HG03565 (cell line): ENCODE measurements at regions not wholly inside any gene's neighbourhood (a gene's known extent, or its start where the extent isn't known, plus 50 kb on each side); places are given as distances from the start of the nearest gene placed in this dataset.

Source experiments
- ATAC-seq: cut with Tn5 transposase; IDR thresholded peaks from one replicate; pipeline ENCODE4 v1.9.1; 2021; ENCODE audit warnings: mild to moderate bottlenecking, moderate library complexity; ENCODE audit not compliant: unreplicated experiment

GRCh38 chr2:163859951-163860350 lies 124.1 kb upstream of the FIGN start:
- no peak for ATAC-seq

DNA sequence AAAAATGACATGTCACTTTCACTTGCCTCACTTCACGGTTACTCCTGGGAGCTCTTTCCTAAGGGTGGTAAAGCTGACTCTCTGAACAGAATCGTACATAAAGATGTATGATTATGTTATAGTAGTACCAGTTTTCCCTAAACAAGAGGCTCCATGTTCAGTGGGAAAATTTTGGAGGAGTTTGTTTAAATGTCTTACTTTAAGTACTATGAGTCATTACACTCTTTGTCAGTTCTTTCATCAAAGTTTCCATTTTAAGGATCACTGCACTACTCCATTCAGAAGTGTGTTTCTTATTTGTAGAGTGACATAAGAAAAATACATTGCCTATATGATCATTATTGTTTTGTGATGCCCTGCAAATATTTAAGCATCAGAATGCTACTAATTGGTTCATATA lies 121.1 kb upstream of the FIGN start:
- ATAC-seq = no peak

DNA sequence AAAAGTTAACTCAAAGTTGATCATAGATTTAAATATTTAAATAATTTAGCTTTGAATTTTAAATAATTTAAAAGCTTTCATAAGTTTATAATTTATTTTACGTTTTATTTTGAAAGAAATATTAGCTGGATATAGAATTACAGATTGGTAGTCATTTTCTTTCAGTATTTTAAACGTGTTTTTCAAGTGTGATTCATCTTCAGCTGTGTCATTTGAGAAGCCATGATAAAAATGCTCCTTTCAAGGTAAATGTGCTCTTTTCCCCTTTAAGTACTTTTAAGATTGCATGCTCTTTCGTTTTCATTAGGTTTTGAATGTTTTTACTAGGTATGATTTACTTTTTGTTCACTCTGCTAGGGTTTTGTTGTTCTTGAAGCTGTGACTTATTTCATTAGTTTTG lies 116.8 kb upstream of the FIGN start:
- ATAC-seq = no peak

DNA sequence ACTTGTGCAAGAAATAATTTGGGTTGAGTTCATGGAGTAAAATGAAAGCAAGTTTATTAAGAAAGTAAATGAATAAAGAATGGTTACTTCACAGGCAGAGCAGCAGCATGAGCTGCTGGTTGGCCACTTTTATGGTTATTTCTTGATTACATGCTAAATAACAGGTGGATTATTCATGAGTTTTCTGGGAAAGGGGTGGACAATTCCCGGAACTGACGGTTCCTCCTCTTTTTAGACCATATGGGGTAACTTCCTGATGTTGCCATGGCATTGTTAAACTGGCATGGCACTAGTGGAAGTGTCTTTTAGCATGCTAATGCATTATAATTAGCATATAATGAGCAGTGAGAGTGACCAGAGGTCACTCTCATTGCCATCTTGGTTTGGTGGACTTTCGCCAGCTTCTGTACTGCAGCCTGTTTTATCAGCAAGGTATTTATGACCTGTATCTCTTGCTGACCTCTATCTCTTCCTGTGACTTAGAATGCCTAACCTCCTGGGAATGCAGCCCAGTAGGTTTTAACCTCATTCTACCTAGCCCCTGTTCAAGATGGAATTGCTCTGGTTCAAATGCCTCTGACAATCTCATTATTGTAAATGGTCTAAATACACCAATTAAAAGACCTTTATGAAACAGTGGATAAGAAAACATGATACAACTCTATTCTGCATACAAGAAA lies 114.1 kb upstream of the FIGN start:
- no peak for ATAC-seq

- ATAC-seq = no peak
Measured at GRCh38 chr2:163838890-163839289, 103.1 kb upstream of the FIGN start.

GRCh38 chr2:163836167-163836566 lies 100.4 kb upstream of the FIGN start:
- ATAC-seq = no peak

GRCh38 chr2:163834841-163835240 lies 99.0 kb upstream of the FIGN start:
- no peak for ATAC-seq

DNA sequence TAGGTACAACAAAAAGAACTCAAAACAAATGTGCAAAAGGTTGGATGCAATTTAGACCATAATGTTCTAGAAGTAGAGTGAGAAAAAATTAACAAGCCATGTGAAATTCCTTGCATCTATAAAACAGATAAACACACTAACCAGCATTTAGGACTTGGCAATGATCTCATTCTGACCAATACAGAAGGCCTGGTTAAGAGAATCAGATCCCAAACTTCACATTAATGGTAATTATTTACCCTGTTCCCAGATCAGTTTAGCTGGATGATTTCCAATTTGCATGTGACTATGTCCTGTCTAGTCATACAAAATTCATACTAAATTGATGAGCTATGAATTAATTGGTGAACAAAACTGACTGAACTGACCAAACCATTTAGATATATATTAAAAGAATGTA lies 98.4 kb upstream of the FIGN start:
- ATAC-seq = no peak

- no peak for ATAC-seq
Measured at GRCh38 chr2:163828771-163829170, 93.0 kb upstream of the FIGN start.

DNA sequence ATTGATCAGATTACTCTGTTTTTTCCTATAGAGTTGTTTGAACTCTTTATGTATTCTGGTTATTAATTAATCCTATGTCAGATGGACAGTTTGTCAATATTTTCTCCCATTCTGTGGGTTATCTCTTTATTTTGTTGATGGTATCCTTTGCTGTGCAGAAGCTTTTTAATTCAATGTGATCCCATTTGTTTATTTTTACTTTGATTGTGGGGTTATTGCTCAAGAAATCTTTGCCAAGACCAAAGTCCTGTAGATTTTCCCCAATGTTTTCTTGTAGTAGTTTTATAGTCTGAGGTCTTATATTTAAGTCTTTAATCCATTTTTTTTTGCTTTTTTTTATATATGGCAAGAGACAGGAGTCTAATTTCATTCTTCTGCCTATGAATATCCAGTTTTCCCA lies 86.2 kb upstream of the FIGN start:
- ATAC-seq = no peak

- no peak for ATAC-seq
Measured at GRCh38 chr2:163812926-163813520, 77.2 kb upstream of the FIGN start.

DNA sequence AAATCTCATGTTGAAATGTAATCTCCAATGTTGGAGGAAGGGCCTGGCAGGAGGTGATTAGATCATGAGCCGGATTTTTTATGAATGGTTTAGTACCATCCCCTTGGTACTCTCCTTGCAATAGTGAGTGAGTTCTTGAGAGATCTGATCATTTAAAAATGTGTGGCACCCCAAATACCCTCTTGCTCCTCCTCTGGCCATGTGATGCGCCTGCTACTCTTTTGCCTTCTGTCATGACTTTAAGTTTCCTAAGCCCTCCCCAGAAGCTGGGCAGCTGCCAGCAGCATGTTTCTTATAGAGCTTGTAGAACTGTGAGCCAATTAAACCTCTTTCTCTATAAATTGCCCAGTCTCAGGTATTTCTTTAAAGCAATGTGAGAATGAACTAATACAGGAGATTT lies 72.6 kb upstream of the FIGN start:
- ATAC-seq = no peak

DNA sequence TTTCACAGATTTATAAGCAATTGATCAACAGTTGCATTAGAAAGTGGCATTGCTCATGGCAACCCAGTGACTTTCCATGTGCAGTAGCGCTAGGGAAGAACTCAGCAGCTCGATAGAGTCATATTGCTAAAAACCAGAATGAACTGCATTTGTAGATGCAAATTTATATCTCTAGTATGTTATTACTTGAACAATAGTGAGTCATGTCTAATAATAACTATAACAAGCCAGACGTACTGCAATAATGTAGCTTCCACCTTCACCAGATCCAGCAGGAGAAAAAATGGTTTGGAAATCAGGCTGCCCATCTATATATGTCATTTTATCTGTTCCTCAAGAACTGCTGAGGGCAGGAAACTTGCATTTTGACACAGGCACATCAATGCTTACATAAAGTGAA lies 66.5 kb upstream of the FIGN start:
- no peak for ATAC-seq

DNA sequence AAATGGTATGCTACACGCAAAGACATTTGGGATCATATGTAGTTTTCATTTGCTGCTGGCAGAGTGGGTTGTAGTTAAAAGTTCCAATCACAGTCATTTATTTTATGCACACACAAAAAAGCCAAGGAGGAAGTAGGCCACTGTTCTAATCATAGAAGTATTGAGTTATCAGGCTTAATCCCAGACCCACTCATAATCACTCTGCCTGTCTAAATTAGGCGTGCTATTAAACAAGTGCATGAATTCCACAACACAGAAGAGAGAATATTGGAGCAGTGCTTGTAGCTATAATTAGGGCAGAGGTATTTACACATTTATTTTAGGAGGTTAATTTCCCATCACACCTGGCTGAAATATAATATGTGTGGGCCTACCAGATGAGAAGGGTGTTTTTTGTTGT lies 65.7 kb upstream of the FIGN start:
- ATAC-seq = no peak

DNA sequence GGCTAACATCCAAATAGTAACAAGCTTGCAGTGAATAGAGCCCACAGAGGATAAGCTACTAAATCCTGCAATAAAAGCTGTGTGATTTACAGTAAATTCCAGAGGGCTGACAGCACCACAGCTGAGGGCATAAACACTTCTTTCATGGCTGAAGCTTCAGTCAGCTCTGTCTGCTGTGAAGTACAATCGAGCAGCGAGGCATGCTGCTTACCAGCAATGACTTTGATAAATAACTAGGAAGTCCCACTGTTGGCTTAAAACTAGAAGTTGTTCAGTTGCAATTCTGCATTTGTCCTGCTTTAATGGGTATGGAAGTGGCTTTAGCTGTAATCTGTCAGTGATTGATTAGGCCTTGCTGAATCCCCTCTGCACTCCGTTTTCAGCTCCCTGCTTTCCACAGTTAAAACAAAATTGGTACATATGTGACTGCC lies 65.2 kb upstream of the FIGN start:
- ATAC-seq = no peak

GRCh38 chr2:163799807-163800206 lies 64.0 kb upstream of the FIGN start:
- ATAC-seq = no peak

DNA sequence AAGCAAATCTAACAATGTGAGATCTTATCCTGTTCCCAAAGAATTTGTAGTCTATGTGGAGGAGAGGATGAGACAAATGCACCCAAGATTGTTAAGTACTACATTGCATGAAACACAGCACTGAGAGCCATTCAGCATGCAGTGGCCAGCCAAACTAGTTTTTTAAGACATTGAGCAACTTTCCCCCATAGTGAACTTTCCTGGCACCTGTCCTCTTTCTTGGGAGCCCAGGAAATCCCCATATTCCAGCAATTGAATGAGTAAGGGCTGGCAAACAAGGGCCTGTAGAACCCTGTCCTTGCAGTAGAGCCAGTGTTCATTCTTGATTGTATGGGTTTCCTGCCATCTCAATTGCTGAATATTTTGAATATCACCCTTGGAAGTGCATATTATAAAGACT lies 58.8 kb upstream of the FIGN start:
- no peak for ATAC-seq
